HEK293 (cell line): ENCODE measurements at regions not wholly inside any gene's neighbourhood (a gene's known extent, or its start where the extent isn't known, plus 50 kb on each side); places are given as distances from the start of the nearest gene placed in this dataset.

Experiments used
- CTCF ChIA-PET: fragments of 350-600 bp; formaldehyde crosslinking; extraction: SDS; loops from one replicate; lab custom pipeline; 2021; ENCODE audit warnings: antibody characterized with exemption; lab: Yijun Ruan, JAX
- POLR2A ChIA-PET: fragments of 300-600 bp; formaldehyde crosslinking; extraction: SDS; loops from one replicate; lab custom pipeline; 2020; ENCODE audit warnings: antibody characterized with exemption, inconsistent platforms; lab: Yijun Ruan, JAX
- H3K27ac ChIP-seq: fragments of 200-500 bp; sonication (Bioruptor generic); 2 replicates; pipeline ENCODE4 v1.5.1; 2014; ENCODE audit warnings: low read depth, low read length, control low read depth, inconsistent platforms; ENCODE audit errors: extremely low read depth
- H3K36me3 ChIP-seq, 2 experiments: fragments of 200-500 bp in 1 of 2; sonication (Bioruptor generic) in 1 of 2; 1 replicate in 1 of 2; 2 replicates in 1 of 2; pipeline ENCODE4 v1.5.1; 2014 to 2017; ENCODE audit warnings: inconsistent platforms in 2 of 2, low read length in 2 of 2; ENCODE audit not compliant: control insufficient read depth in 2 of 2, insufficient read depth in 1 of 2
- H3K4me1 ChIP-seq: fragments of 200-500 bp; sonication (Bioruptor generic); 2 replicates; pipeline ENCODE4 v1.5.1; 2014; ENCODE audit warnings: mild to moderate bottlenecking, low read length, inconsistent platforms; ENCODE audit not compliant: control insufficient read depth, insufficient read depth
- H3K4me3 ChIP-seq: 2 replicates; pipeline ENCODE4 v1.5.1; 2011; ENCODE audit warnings: low read depth, mild to moderate bottlenecking, control low read depth, low read length, moderate library complexity
- H3K9me3 ChIP-seq: fragments of 200-500 bp; sonication (Bioruptor generic); 2 replicates; pipeline ENCODE4 v1.5.1; 2014; ENCODE audit warnings: low read depth, low read length, inconsistent platforms; ENCODE audit not compliant: control insufficient read depth, insufficient read depth
- GLIS2 ChIP-seq: fragments of 450-650 bp; formaldehyde crosslinking; IDR thresholded peaks from 2 replicates; pipeline ENCODE4 v1.5.1; 2016; ENCODE audit warnings: missing biosample characterization, missing genetic modification characterization
- KLF1 ChIP-seq: fragments of 450-650 bp; formaldehyde crosslinking; IDR thresholded peaks from 2 replicates; pipeline ENCODE4 v1.5.1; 2016; ENCODE audit warnings: missing biosample characterization, missing genetic modification characterization
- REPIN1 ChIP-seq: fragments of 450-650 bp; formaldehyde crosslinking; IDR thresholded peaks from 2 replicates; pipeline ENCODE4 v1.5.1; 2017; ENCODE audit warnings: missing biosample characterization, missing genetic modification characterization, low read depth
- TSHZ1 ChIP-seq: fragments of 450-650 bp; formaldehyde crosslinking; IDR thresholded peaks from 2 replicates; pipeline ENCODE4 v1.5.1; 2016; ENCODE audit warnings: missing biosample characterization, missing genetic modification characterization, borderline replicate concordance
- YY2 ChIP-seq: fragments of 450-650 bp; formaldehyde crosslinking; IDR thresholded peaks from 2 replicates; pipeline ENCODE4 v1.5.1; 2016; ENCODE audit warnings: missing biosample characterization, missing genetic modification characterization
- ZBTB1 ChIP-seq: fragments of 450-650 bp; formaldehyde crosslinking; IDR thresholded peaks from 2 replicates; pipeline ENCODE4 v1.5.1; 2016; ENCODE audit warnings: missing biosample characterization, missing genetic modification characterization
- ZBTB10 ChIP-seq: fragments of 450-650 bp; formaldehyde crosslinking; IDR thresholded peaks from 2 replicates; pipeline ENCODE4 v1.5.1; 2016; ENCODE audit warnings: missing biosample characterization, missing genetic modification characterization
- ZBTB44 ChIP-seq: fragments of 450-650 bp; IDR thresholded peaks from 2 replicates; pipeline ENCODE4 v1.5.1; 2018; ENCODE audit warnings: missing biosample characterization, mild to moderate bottlenecking, missing genetic modification characterization
- ZFP69B ChIP-seq: fragments of 450-650 bp; formaldehyde crosslinking; IDR thresholded peaks from 2 replicates; pipeline ENCODE4 v1.5.1; 2016; ENCODE audit warnings: missing biosample characterization, missing genetic modification characterization
- ZNF148 ChIP-seq: fragments of 450-650 bp; formaldehyde crosslinking; IDR thresholded peaks from 2 replicates; pipeline ENCODE4 v1.5.0; 2017; ENCODE audit warnings: missing biosample characterization, missing genetic modification characterization, borderline replicate concordance
- ZNF221 ChIP-seq: fragments of 450-650 bp; formaldehyde crosslinking; IDR thresholded peaks from 2 replicates; pipeline ENCODE4 v1.5.1; 2017; ENCODE audit warnings: missing biosample characterization, missing genetic modification characterization, borderline replicate concordance
- ZNF223 ChIP-seq: fragments of 450-650 bp; formaldehyde crosslinking; IDR thresholded peaks from 2 replicates; pipeline ENCODE4 v1.5.1; 2016; ENCODE audit warnings: missing biosample characterization, missing genetic modification characterization
- ZNF23 ChIP-seq: fragments of 450-650 bp; formaldehyde crosslinking; IDR thresholded peaks from 2 replicates; pipeline ENCODE4 v1.5.1; 2016; ENCODE audit warnings: missing biosample characterization, missing genetic modification characterization, borderline replicate concordance
- ZNF239 ChIP-seq: fragments of 450-650 bp; formaldehyde crosslinking; IDR thresholded peaks from 2 replicates; pipeline ENCODE4 v1.5.1; 2016; ENCODE audit warnings: missing biosample characterization, missing genetic modification characterization
- ZNF416 ChIP-seq: fragments of 450-650 bp; formaldehyde crosslinking; IDR thresholded peaks from 2 replicates; pipeline ENCODE4 v1.5.1; 2016; ENCODE audit warnings: missing biosample characterization, missing genetic modification characterization
- ZNF423 ChIP-seq: fragments of 450-650 bp; formaldehyde crosslinking; IDR thresholded peaks from 2 replicates; pipeline ENCODE4 v1.5.1; 2016; ENCODE audit warnings: missing biosample characterization, missing genetic modification characterization
- ZNF704 ChIP-seq: fragments of 450-650 bp; formaldehyde crosslinking; IDR thresholded peaks from 2 replicates; pipeline ENCODE4 v1.5.1; 2016; ENCODE audit warnings: missing biosample characterization, missing genetic modification characterization
- ZNF785 ChIP-seq: fragments of 450-650 bp; formaldehyde crosslinking; IDR thresholded peaks from 2 replicates; pipeline ENCODE4 v1.5.1; 2016; ENCODE audit warnings: missing biosample characterization, missing genetic modification characterization
- ZNF792 ChIP-seq: fragments of 450-650 bp; formaldehyde crosslinking; IDR thresholded peaks from 2 replicates; pipeline ENCODE4 v1.5.1; 2016; ENCODE audit warnings: missing biosample characterization, missing genetic modification characterization

- TF ChIP-seq TSHZ1 (tag by site-specific recombination) (no peak), ZBTB10 (tag by site-specific recombination) (no peak), ZNF23 (no peak), ZNF223 (no peak)
Observed at GRCh38 chr18:40607542-40608148, 1347.4 kb upstream of the PIK3C3 start (continued).

- no peaks in the 10 kb centered on the region for H3K9me3 ChIP-seq
- H3K36me3 ChIP-seq = no peaks in the 10 kb centered on the region
- TF ChIP-seq ZBTB1 (tag by site-specific recombination) (no peak), YY2 (no peak), ZNF239 (tag by site-specific recombination) (no peak), ZNF792 (tag by site-specific recombination) (no peak), ZNF785 (tag by site-specific recombination) (no peak), KLF1 (no peak), ZBTB44 (tag by site-specific recombination) (no peak), ZNF704 (no peak), ZFP69B (tag by site-specific recombination) (no peak), ZNF148 (no peak), REPIN1 (no peak), ZNF416 (no peak), GLIS2 (tag by site-specific recombination) (no peak), ZNF423 (tag by site-specific recombination) (no peak), ZNF221 (tag by site-specific recombination) (no peak)
- ChIA-PET CTCF (no interaction called here), POLR2A (no interaction called here)
- no peak overlapping the region for H3K27ac ChIP-seq
- no peak overlapping the region for H3K4me3 ChIP-seq
- H3K4me1 ChIP-seq = no peaks in the 10 kb centered on the region
Observed at GRCh38 chr18:40606996-40607395, 1348.0 kb upstream of the PIK3C3 start.
